ENCODE measurements at regions not wholly inside any gene's neighbourhood (a gene's known extent, or its start where the extent isn't known, plus 50 kb on each side); places are given as distances from the start of the nearest gene placed in this dataset.

GRCh38 chrX:20374450-20374849 is 107.7 kb upstream of the RPS6KA3 start:
- DNase-seq (ENCODE audit: low read depth) = no peak

- DNase-seq (ENCODE audit: low read depth) = no peak
Observed at GRCh38 chrX:20373063-20373462, 106.4 kb upstream of the RPS6KA3 start.

GRCh38 chrX:20372533-20372932 is 105.8 kb upstream of the RPS6KA3 start:
- DNase-seq (ENCODE audit: low read depth) = no peak

- DNase-seq (ENCODE audit: low read depth) = no peak
Observed at GRCh38 chrX:20369468-20369867, 102.8 kb upstream of the RPS6KA3 start.

- no peak for DNase-seq (ENCODE audit: low read depth)
Observed at GRCh38 chrX:20364238-20364637, 97.5 kb upstream of the RPS6KA3 start.

GRCh38 chrX:20363275-20363674 is 96.6 kb upstream of the RPS6KA3 start:
- DNase-seq (ENCODE audit: low read depth) = no peak

- no peak for DNase-seq (ENCODE audit: low read depth)
Observed at GRCh38 chrX:20362268-20363267, 95.9 kb upstream of the RPS6KA3 start.

GRCh38 chrX:20361890-20362262 is 95.2 kb upstream of the RPS6KA3 start:
- DNase-seq (ENCODE audit: low read depth) = no peak

GRCh38 chrX:20361081-20361889 is 94.6 kb upstream of the RPS6KA3 start:
- DNase-seq (ENCODE audit: low read depth) = no peak

- no peak for DNase-seq (ENCODE audit: low read depth)
Observed at GRCh38 chrX:20355187-20355586, 88.5 kb upstream of the RPS6KA3 start.

- no peak for DNase-seq (ENCODE audit: low read depth)
Observed at GRCh38 chrX:20354505-20354904, 87.8 kb upstream of the RPS6KA3 start.

- no peak for DNase-seq (ENCODE audit: low read depth)
Observed at GRCh38 chrX:20352935-20353336, 86.2 kb upstream of the RPS6KA3 start.

- DNase-seq (ENCODE audit: low read depth) = no peak
Observed at GRCh38 chrX:20352504-20352903, 85.8 kb upstream of the RPS6KA3 start.

- DNase-seq (ENCODE audit: low read depth) = no peak
Observed at GRCh38 chrX:20350596-20350995, 83.9 kb upstream of the RPS6KA3 start.

- DNase-seq (ENCODE audit: low read depth) = no peak
Observed at GRCh38 chrX:20348139-20348538, 81.4 kb upstream of the RPS6KA3 start.

GRCh38 chrX:20347481-20347880 is 80.8 kb upstream of the RPS6KA3 start:
- DNase-seq (ENCODE audit: low read depth) = no peak

GRCh38 chrX:20333672-20334071 is 67.0 kb upstream of the RPS6KA3 start:
- no peak for DNase-seq (ENCODE audit: low read depth)

GRCh38 chrX:20330545-20330944 is 63.8 kb upstream of the RPS6KA3 start:
- no peak for DNase-seq (ENCODE audit: low read depth)

GRCh38 chrX:20329435-20329834 is 62.7 kb upstream of the RPS6KA3 start:
- DNase-seq (ENCODE audit: low read depth) = no peak

- DNase-seq (ENCODE audit: low read depth) = no peak
Observed at GRCh38 chrX:20325786-20326388, 59.2 kb upstream of the RPS6KA3 start.

- no peak for DNase-seq (ENCODE audit: low read depth)
Observed at GRCh38 chrX:20322887-20323286, 56.2 kb upstream of the RPS6KA3 start.

- no peak for DNase-seq (ENCODE audit: low read depth)
Observed at GRCh38 chrX:20320461-20321159, 53.9 kb upstream of the RPS6KA3 start.

All from stimulated activated CD4-positive, alpha-beta T cell treated with anti-CD3 and anti-CD28 coated beads, Interleukin-2, amount 100 ng/mL, for 4 hours (primary cell).